Gastroesophageal sphincter (tissue), 3 donors: ENCODE measurements at regions not wholly inside any gene's neighbourhood (a gene's known extent, or its start where the extent isn't known, plus 50 kb on each side); places are given as distances from the start of the nearest gene placed in this dataset.

Experiments used
- EP300 ChIP-seq: sonication (generic); formaldehyde crosslinking; IDR thresholded peaks from one replicate; pipeline ENCODE4 v1.6.1; 2017; ENCODE audit warnings: antibody characterized with exemption, mild to moderate bottlenecking
- POLR2A ChIP-seq, 2 donors: fragments of 450-650 bp; IDR thresholded peaks; one replicate each; pipeline ENCODE4 v1.6.1; 2017; ENCODE audit warnings: antibody characterized with exemption in 2 of 2, mild to moderate bottlenecking in 2 of 2, moderate library complexity in 1 of 2
- TF ChIP-seq, protein P1 (sequence below), 4 experiments: fragments of 200-600 bp in 2 of 4; fragments of 450-650 bp in 2 of 4; sonication (generic) in 1 of 4; IDR thresholded peaks; one replicate each; pipeline ENCODE4 v1.5.1; 2017 to 2019; ENCODE audit warnings: antibody characterized with exemption in 4 of 4, mild to moderate bottlenecking in 2 of 4, moderate library complexity in 2 of 4

DNA sequence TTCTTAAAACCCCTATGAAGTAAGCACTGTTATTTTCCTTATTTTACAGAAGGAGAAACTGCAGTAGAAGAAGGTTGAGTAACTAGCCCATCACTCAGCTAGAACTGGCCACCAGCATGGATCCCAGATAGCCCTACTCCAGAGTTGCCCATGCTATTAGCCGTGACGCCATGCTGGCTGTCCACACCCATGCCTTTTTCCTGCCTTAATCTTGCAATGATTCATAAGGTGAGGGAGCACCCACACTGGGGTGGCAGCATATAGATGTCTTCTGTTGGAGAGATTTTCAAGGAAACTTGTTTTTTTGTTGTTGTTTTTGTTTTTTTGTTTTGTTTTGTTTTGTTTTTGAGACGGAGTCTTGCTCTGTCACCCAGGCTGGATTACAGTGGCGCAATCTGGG lies 204.1 kb upstream of the HAAO start:
- TF ChIP-seq, protein P1, sequence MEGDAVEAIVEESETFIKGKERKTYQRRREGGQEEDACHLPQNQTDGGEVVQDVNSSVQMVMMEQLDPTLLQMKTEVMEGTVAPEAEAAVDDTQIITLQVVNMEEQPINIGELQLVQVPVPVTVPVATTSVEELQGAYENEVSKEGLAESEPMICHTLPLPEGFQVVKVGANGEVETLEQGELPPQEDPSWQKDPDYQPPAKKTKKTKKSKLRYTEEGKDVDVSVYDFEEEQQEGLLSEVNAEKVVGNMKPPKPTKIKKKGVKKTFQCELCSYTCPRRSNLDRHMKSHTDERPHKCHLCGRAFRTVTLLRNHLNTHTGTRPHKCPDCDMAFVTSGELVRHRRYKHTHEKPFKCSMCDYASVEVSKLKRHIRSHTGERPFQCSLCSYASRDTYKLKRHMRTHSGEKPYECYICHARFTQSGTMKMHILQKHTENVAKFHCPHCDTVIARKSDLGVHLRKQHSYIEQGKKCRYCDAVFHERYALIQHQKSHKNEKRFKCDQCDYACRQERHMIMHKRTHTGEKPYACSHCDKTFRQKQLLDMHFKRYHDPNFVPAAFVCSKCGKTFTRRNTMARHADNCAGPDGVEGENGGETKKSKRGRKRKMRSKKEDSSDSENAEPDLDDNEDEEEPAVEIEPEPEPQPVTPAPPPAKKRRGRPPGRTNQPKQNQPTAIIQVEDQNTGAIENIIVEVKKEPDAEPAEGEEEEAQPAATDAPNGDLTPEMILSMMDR (IDR thresholded peaks at IDR 0.05) = no peak
- TF ChIP-seq POLR2A (IDR thresholded peaks at IDR 0.05) (no peak), EP300 (no peak)
